ENCODE measurements at regions not wholly inside any gene's neighbourhood (a gene's known extent, or its start where the extent isn't known, plus 50 kb on each side); places are given as distances from the start of the nearest gene placed in this dataset.

DNA sequence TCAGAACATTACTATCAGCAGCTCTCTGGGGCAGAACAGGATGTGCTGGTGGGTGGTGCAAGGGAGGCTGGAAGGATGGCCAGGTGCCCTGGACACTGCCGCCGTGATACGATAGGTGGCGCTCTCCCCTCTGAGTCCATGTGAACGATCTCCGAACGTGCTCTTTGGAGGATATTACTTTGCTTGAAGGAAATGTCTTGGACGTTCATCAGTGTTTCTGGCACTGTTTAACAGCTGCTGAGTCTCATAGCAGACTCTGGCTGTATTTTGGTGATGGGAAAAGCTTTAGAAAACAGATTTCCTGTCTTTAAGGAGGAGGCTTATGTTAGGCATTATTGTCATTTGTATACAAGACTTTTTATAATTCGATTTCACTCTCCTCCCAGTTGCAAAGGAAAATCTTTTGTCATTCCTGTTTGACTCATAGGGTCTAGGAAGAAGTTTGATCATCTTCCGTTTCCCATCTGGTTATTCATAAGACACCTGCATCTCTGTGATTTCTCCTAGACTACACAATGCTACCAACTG lies 386.2 kb upstream of the ADGRL2 start:
- DNase-seq (ENCODE audit: low read depth, low spot score): no peak

DNA sequence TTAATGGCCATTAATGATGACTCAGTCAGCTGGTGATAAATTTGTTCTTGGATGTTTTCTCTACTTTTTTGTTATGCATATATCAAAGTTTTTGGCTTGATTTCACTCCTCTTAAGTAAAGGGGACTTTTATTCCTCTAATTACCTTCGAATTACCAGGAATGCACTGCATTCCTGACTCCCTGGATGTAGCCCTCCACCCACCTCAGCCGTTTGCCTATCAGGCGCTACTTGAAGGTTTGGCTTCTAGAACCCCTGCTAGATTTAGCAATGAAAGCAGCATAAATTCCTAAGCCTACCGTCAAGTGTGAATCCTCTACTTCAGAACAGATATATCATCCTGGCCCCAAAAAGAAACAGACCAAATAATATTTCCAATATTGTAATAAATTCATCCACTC lies 387.8 kb upstream of the ADGRL2 start:
- no peak overlapping the region for H3K27ac ChIP-seq
- no peak for DNase-seq (ENCODE audit: low read depth, low spot score)

More for the DNA sequence above, 386.2 kb upstream of the ADGRL2 start:
- H3K27ac ChIP-seq: no peak overlapping the region

DNA sequence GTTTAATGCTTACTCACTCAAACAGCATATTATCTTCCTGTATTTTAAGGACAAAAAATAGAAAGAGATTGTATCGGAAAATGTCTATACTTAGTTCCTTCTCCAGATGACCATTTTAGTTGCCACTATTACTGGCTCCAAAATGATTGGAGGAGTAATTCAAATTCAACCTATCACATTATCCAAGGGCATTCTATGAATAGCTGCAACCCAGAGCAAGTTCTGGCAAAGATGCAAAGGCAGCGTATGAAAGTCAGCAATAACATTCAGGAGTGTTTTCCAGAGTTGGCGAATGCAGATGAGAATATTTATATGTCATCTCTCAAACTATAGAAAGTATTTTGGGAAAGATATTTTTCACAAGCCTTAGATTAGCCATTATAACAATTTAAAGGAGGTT lies 389.8 kb upstream of the ADGRL2 start:
- no peak overlapping the region for H3K27ac ChIP-seq
- no peak for DNase-seq (ENCODE audit: low read depth, low spot score)

DNA sequence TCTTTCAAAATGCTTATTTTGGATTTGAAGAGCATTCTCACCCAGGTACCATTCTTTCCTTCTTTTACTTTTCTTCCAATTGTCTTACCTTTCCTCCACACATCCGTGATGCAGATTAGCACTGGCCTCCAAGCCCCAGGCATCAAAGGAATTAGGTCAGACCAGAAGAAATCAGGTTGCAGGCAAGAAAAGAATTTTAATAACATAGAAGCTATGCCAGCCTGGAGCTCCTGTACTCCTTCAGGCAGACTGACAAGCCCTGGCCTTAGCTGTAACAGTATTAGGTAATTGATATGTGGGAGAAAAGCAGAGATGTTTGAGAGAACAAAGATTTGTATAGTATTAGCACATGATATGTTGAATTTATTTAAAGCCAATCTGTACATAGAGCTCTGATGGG lies 390.4 kb upstream of the ADGRL2 start:
- no peak for DNase-seq (ENCODE audit: low read depth, low spot score)
- no peak overlapping the region for H3K27ac ChIP-seq

DNA sequence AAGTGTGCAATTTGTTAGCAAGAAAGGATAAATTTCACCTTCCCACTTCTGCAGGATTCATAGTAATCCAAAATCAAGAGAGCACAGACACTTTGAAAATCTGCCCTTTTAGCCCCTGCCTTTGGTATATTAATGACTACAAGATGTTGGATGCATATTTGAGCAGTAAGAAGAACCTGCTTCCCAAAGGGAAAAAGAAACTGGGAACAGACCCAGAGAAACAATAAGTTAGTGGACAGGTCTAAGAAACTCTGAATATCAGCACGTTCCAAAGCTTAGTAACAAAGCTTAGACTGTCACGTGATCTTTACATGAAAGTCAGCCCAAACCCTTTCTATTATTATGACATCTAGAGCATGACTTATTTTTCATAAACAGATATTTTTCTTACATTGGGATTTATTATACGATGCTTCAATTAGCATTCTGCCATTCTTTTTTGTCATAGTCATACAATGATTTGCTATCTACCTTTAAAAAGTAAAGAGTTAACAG lies 390.9 kb upstream of the ADGRL2 start:
- DNase-seq (ENCODE audit: low read depth, low spot score): no peak
- H3K27ac ChIP-seq: no peak overlapping the region

DNA sequence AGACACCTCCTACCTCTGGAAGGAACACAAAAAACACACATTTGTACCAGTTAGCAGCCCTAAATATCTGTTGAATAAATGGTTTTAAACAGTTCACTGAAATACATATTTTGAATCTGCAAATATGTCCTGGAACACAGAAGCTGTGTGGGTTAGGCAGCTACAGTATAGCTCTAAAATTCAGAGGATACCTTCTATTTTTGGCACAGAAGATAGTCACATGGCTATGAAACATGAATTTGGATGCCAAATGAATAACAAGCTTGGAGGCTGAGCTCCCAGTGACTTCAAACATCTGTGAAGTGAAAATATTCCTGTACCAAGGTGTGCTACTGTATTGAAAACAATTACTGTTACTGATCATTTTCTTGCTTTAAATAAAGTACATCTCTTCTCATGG lies 391.5 kb upstream of the ADGRL2 start:
- DNase-seq (ENCODE audit: low read depth, low spot score): no peak
- no peak overlapping the region for H3K27ac ChIP-seq

DNA sequence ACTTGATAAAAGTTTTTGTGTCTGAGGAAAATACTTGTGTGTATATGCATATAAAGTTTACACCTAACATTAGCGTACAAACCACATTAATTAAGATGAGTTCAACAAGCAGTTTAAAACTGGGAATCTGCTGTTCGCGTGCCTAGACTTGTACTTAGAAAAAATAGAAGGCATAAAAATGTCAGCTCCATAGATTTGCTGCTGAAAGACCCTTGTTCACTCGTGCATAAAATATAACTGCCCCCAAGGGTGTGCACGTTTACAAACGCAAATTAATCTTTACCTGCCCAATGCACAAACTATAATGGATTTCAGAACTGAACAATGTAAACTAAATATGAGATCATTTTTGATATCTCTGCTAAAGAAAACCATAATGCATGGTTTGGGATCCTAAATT lies 392.3 kb upstream of the ADGRL2 start:
- no peak for DNase-seq (ENCODE audit: low read depth, low spot score)
- no peak overlapping the region for H3K27ac ChIP-seq

DNA sequence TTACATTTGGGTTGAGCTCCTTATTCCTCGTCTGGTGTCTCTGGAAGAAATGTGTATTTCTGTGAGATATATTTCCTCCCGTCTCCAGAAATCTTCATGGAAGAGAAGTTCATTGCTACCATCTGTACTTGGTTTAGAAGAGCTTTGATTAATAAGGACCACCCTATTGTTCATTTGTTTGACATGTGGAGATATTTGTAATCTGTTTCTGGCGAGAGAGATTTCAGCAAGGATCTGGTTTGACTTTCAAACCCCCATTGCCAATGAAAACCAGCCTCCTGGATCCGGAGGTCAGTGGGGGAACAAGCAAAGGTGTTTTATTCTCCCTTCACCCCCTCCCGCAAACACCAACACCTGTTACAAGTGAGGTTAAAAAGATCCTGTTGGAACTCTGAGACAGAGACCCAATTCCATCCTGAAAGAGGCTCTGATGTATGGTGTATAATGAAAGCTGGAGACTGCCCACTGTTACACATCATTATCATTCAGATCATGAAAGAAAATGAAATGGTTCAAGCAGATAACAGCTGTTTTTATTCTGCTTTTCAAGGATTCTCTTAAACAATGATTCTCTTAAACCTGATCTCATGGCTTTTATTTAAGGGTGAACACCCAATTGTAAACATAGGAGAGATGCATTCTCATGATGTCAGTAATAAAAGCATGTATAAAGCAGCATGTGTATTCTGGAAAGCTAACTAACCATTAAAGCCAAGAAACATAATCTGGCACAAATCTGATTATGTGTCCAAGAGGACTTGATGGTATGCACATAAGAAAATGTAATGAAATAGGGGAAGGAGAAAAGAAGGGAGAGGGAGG lies 393.5 kb upstream of the ADGRL2 start:
- DNase-seq (ENCODE audit: low read depth, low spot score): no peak
- H3K27ac ChIP-seq: no peak overlapping the region

DNA sequence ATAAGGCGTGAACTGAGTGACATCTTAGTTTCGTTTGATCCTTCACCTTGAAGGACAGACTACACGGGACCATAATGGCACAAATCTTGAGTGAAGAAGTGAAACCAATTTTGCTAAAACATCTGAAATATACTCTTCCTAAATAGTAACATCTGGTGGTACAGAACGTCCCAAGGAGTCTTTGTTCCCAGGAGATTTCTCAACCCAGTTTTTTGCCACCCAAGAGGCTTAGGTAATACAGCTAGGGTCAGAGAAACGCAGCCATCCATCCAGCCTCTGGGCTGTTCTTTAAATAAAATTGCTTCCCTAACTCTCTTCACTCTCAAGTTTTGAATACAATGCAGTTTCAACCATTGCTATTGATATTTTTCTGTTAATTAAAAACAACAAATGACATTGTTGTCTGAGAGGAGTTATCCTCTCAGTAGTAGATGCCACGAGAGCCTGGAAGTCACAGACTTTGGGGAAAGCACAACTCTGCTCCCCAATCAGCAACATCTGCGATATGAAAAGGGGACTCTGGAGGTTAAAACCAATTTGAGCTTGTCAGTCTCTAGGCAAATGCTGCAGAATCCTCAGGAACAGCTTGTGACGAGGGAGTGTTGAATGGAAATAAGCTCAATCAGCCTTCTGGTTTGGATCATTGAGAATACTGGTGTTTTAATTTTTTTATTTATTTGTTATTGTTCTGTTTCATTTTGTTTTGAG lies 394.3 kb upstream of the ADGRL2 start:
- H3K27ac ChIP-seq: no peak overlapping the region
- DNase-seq (ENCODE audit: low read depth, low spot score): no peak

DNA sequence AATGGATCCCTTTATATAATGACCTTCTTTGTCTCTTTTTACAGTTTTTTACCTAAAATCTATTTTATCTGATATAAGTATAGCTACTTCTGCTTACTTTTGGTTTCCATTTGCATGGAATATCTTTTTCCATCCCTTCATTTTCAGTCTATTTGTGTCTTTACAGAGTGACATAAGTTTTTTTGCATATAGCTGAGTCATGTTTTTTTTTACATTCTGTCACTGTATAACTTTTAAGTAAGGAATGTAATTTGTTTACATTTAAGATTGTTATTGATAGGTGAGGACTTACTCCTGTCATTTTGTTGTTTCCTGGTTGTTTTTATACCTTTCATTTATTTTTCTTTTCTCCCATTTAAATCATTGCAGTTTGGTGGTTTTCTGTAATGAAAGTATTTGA lies 402.7 kb upstream of the ADGRL2 start:
- DNase-seq (ENCODE audit: low read depth, low spot score): no peak
- H3K27ac ChIP-seq: no peak overlapping the region

DNA sequence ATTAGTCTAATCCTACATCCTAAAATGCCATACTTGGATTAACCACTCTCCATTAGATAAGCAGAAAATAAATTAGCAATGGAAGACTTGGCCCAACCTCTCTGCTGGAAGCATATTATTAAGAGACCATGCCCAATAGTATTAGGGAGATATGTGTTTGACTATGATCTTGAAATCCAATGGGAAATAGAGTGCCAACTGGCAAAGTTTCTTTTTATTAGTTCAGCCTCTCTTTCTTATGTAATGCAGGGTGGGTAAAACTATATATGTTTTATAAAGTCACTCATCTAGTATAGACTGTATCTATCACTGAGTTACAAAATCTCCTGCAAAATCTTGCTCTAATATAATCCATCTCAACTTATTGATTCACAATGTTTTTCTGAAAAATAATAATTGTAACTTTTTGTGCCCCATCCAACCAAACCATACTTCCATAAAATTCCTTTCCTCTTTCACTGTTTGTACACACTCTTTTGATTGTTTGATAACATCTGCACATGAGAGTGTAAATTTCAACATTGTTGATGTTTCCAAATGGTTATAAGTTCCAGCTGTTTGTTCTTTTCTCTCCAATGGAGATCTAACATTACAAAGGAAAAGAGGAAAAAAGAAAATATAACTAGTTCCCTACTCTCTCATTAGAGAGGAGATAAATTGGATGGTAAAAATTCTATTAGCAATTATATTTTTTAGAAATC lies 408.1 kb upstream of the ADGRL2 start:
- DNase-seq (ENCODE audit: low read depth, low spot score): no peak
- H3K27ac ChIP-seq: no peak overlapping the region

DNA sequence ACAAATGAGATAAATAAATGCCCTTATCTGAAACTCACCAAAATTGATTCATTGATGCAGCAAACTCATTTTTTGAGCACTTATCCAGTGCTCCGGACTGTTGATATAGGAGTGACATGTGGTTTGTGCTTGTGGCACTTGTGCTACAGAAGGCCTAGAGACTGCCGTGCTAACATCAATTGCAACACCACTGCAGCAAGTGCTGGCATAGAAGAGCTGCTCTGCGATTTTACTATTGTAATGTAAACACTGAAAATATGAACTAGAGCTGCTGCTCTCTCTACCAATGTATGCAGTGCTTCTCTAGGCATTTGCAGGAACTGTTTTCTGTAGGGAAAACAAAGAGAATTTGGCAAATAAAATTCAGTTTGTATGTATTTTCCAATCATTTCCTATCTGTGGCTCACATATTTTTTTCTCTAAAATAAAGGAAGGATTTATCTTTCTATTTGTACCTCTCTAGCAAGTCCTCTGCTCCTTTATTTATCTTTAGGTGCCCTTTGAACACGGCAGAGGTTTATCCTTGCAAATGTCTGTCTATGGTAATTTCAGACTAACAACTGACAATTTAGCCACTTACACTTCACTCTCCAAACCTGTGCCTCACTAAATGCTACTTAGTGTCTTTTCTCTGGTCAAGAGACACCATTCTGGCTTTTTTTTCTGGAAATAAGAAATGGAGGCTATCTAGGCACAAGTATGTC lies 409.5 kb upstream of the ADGRL2 start:
- DNase-seq (ENCODE audit: low read depth, low spot score): no peak
- no peak overlapping the region for H3K27ac ChIP-seq

DNA sequence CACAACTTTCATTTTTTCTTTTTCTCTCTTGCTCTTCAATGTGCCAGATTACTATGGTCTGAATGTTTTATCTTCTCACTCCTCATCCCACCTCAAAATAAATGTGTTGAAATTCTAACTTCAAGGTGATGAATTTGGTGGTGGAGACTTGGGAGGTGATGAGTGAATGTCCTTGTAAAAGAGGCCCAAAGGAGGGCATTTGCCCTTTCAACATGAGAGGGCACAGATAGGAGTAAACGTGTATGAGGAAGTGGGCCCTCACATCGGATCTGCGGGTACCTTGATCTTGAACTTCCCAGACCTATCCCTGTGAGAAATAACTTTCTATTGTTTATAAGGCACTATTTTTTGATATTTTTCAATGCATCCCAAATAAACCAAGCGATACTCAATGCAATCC lies 412.3 kb upstream of the ADGRL2 start:
- H3K27ac ChIP-seq: no peak overlapping the region
- DNase-seq (ENCODE audit: low read depth, low spot score): no peak

DNA sequence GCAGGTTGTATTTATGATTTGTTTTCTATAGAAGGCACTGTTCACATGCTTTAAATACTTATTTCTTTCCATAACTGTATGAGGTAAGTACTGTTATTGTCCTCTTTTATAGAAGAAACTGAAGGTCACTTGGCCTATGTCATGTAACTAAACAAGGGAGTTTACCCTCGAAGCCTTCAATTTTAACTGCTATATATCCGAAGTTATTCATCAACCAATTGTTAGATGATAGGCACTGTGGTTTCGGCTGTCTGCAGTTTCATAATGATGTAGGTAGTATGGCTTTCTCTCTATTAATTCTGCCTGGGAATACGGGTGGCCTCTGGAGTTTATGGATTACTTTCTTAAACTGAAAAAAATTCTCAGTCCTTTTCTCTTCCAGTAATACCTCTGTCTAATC lies 413.3 kb upstream of the ADGRL2 start:
- H3K27ac ChIP-seq: no peak overlapping the region
- DNase-seq (ENCODE audit: low read depth, low spot score): no peak

DNA sequence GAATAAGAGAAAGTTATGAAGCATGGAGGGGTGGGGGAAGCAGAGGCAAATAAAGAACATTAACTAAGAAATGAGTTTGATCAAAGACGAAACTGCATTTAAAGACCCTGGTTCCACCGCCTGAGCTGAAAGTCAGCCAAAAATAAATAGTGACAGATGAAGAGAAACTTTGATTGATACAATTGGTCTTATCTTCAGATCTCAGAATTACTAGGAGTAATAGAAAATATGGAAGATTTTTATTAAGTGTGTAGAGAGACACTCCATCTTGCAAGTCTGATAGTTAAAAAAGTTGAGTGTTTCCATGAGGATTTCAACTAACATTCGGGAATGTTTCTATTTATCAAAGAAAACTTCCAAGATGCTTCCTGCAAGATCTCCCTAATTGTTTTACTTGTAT lies 418.2 kb upstream of the ADGRL2 start:
- no peak for DNase-seq (ENCODE audit: low read depth, low spot score)
- no peak overlapping the region for H3K27ac ChIP-seq

DNA sequence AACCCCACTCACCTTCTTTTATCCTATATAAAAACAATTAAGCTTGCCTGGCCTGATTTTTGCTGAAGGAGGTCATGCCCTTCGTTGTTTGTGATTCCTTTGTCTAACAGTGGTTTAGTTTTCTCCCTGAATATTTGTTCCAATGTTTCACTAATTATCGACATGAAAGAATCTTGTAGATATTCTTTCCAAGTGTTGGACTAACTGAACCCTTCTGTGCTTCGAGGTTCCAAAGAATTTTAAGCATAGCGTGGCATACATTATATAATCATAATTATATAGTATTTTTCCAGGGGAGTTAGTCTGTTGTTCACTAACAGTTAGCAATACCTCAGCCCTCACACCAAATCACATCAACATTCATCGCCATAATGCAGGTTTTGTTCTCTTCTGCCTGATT lies 418.9 kb upstream of the ADGRL2 start:
- no peak for DNase-seq (ENCODE audit: low read depth, low spot score)
- H3K27ac ChIP-seq: no peak overlapping the region

DNA sequence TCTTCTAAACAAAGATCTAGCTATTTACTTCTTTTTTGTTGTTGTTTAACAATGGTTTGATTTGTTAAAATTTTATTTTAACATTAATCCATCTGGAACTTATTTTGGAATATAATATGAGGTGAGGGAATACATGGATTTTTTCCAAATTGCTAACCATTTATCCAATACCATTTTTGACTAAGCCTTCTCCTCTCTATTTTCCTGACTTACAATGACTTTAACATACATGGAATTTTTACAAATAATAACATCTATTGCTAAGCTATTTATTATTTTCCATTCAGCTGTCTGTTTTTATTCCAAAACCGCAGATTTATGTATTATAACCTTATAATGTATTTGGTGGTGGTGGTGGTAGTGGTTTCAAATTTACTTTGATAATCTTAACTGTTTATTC lies 420.3 kb upstream of the ADGRL2 start:
- no peak for DNase-seq (ENCODE audit: low read depth, low spot score)
- no peak overlapping the region for H3K27ac ChIP-seq

DNA sequence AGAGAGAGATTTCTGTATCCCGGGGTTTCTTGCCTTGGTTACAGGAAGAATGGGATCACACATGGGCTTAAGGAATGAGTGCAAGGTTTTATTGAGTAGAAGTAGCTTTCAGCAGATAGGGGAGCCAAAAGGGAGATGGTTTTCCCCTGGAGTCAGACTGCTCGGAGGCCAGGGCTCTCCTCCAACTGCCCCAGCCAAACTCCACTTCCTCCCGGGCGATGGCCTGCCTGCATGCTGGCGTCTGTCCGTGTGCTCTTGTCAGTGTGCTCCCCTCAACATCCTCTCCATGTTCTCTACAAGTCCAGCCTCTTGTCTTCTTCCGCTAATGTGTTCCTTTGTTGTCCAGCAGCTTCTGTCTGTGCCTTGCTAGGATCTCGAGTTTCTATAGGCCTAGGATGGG lies 421.3 kb upstream of the ADGRL2 start:
- no peak overlapping the region for H3K27ac ChIP-seq
- DNase-seq (ENCODE audit: low read depth, low spot score): no peak

DNA sequence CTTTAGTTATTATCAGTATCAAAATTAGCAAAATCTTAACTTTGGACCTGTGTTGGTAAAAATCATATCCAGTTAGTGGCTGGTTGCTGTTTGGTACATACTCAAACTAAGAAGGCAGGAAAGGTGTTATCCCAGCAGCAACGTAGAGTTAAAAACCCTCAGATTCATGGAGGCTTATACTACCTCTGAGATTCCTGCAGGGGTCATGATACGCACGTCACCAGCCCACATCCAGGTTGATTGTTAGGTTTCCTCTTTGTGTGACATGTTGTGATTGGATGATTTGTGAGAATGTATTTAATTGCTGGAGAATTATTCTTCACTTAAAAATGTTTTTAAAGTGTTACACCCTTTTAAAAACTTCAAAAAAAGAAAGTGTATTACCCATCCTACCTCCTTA lies 423.3 kb upstream of the ADGRL2 start:
- no peak for DNase-seq (ENCODE audit: low read depth, low spot score)
- H3K27ac ChIP-seq: no peak overlapping the region

DNA sequence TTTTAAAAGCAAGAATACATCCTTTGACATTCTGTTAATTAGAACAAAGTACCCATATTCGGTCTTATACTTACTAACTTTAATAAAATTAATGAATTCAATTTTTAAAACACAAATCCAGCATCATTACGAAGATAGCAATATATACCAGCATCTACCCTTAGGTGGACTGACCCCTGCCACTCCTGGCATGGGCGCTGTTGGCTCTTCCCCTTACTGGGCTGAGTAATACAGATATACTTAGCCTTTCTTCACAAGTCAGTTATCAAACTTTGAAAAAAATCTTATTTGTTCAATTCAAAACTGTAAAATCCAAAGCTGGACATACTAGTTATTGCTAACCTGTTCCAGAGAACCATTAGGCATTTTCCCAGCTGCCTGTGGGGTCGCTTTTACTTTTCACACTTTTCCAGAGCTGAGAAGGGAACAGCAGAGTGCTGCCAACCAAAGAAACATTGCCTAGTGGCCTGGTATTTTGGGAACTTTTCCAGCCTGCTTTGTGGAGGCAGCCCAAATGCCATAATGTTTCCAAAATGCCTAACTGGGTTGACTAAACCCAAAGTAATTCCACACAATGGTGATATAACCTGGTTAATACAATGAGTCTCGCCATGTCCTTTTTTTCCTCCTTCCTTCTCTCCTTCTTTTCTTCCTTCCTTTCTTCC lies 424.7 kb upstream of the ADGRL2 start:
- no peak for DNase-seq (ENCODE audit: low read depth, low spot score)
- H3K27ac ChIP-seq: no peak overlapping the region
